ENCODE measurements at regions not wholly inside any gene's neighbourhood (a gene's known extent, or its start where the extent isn't known, plus 50 kb on each side); places are given as distances from the start of the nearest gene placed in this dataset.

- TF ChIP-seq CTCF (conservative IDR thresholded peaks at IDR 0.05 in 1 of 2, IDR thresholded peaks at IDR 0.05 in 1 of 2; ENCODE audit: low read depth in 1 of 2, low read length in 2 of 2) (no peak), EZH2 (IDR thresholded peaks at IDR 0.05; ENCODE audit: low read length, missing control alignments) (no peak)
These were observed 319.8 kb downstream of the ALG10 start for GRCh38 chr12:34342048-34342447.

Measured in fibroblast of lung (primary cell).